ENCODE measurements at regions not wholly inside any gene's neighbourhood (a gene's known extent, or its start where the extent isn't known, plus 50 kb on each side); places are given as distances from the start of the nearest gene placed in this dataset.

GRCh38 chr9:108101410-108101809, 611.8 kb upstream of the KLF4 start:
- TF ChIP-seq JUN (IDR thresholded peaks at IDR 0.05; ENCODE audit: borderline replicate concordance, insufficient read depth, insufficient read length, low read depth) (no peak), POLR2AphosphoS5 (IDR thresholded peaks at IDR 0.05; ENCODE audit: insufficient read depth, low read depth, low read length) (no peak), CTCF (IDR thresholded peaks at IDR 0.05; ENCODE audit: extremely low read depth in 1 of 2, insufficient read depth in 1 of 2, low read depth in 1 of 2, low read length in 2 of 2) (no peak)
- Histone ChIP-seq H2AFZ (ENCODE audit: low read depth, low read length) (no peak overlapping the region), H3K4me2 (ENCODE audit: insufficient read depth, low read length) (no peak overlapping the region), H3K36me3 (ENCODE audit: control insufficient read depth in 2 of 2, extremely low read depth in 1 of 2, insufficient read depth in 2 of 2, low read length in 2 of 2) (no peaks in the 10 kb centered on the region), H3K9ac (replicated peaks; ENCODE audit: extremely low read depth, insufficient read depth, low read length) (no peak overlapping the region), H3K27me3 (ENCODE audit: control insufficient read depth in 2 of 2, insufficient read depth in 2 of 2, low read length in 2 of 2) (no peaks in the 10 kb centered on the region), H3K9me3 (replicated peaks; ENCODE audit: control insufficient read depth, insufficient read depth, low read length) (no peaks in the 10 kb centered on the region), H3K9me1 (replicated peaks; ENCODE audit: control insufficient read depth, extremely low read depth, insufficient read depth, low read length) (no peaks in the 10 kb centered on the region), H3K27ac (ENCODE audit: insufficient read depth, low read depth, low read length) (no peak overlapping the region), H4K20me1 (replicated peaks; ENCODE audit: control insufficient read depth, extremely low read depth, insufficient read depth, low read length) (no peaks in the 10 kb centered on the region), H3K79me2 (ENCODE audit: control insufficient read depth, insufficient read depth, low read length) (no peaks in the 10 kb centered on the region), H3K4me3 (replicated peaks in 1 of 3; ENCODE audit: insufficient read depth in 1 of 3, low read depth in 1 of 3, low read length in 3 of 3) (no peak overlapping the region), H3K4me1 (ENCODE audit: control insufficient read depth, extremely low read depth, insufficient read depth, low read length) (no peaks in the 10 kb centered on the region)
- FAIRE-seq (no peak), DNase-seq (ENCODE audit: low read depth, low spot score) (no peak)
- no TSS peak for BruUV-seq (replicated peaks)
- intact Hi-C loops (cut with micrococcal nuclease) = no loop called here
- ChIA-PET CTCF (no interaction called here), POLR2A (no interaction called here)
- dilution Hi-C loops (cut with MboI; ENCODE audit: extremely low pct_ligation_motif_present, low sequenced_read_pairs) = no loop called here

- Histone ChIP-seq H2AFZ (ENCODE audit: low read depth, low read length) (no peak overlapping the region), H3K27me3 (ENCODE audit: control insufficient read depth in 2 of 2, insufficient read depth in 2 of 2, low read length in 2 of 2) (no peaks in the 10 kb centered on the region), H3K9me3 (replicated peaks; ENCODE audit: control insufficient read depth, insufficient read depth, low read length) (no peaks in the 10 kb centered on the region), H3K36me3 (ENCODE audit: control insufficient read depth in 2 of 2, extremely low read depth in 1 of 2, insufficient read depth in 2 of 2, low read length in 2 of 2) (no peaks in the 10 kb centered on the region), H3K27ac (ENCODE audit: insufficient read depth, low read depth, low read length) (no peak overlapping the region), H3K4me1 (ENCODE audit: control insufficient read depth, extremely low read depth, insufficient read depth, low read length) (no peaks in the 10 kb centered on the region), H3K9me1 (replicated peaks; ENCODE audit: control insufficient read depth, extremely low read depth, insufficient read depth, low read length) (no peaks in the 10 kb centered on the region), H3K4me2 (ENCODE audit: insufficient read depth, low read length) (no peak overlapping the region), H3K9ac (replicated peaks; ENCODE audit: extremely low read depth, insufficient read depth, low read length) (no peak overlapping the region), H4K20me1 (replicated peaks; ENCODE audit: control insufficient read depth, extremely low read depth, insufficient read depth, low read length) (no peaks in the 10 kb centered on the region), H3K79me2 (ENCODE audit: control insufficient read depth, insufficient read depth, low read length) (no peaks in the 10 kb centered on the region), H3K4me3 (replicated peaks in 1 of 3; ENCODE audit: insufficient read depth in 1 of 3, low read depth in 1 of 3, low read length in 3 of 3) (no peak overlapping the region)
- TF ChIP-seq JUN (IDR thresholded peaks at IDR 0.05; ENCODE audit: borderline replicate concordance, insufficient read depth, insufficient read length, low read depth) (no peak), MAX (IDR thresholded peaks at IDR 0.05; ENCODE audit: insufficient read depth, insufficient read length) (no peak), CTCF (IDR thresholded peaks at IDR 0.05; ENCODE audit: extremely low read depth in 1 of 2, insufficient read depth in 1 of 2, low read depth in 1 of 2, low read length in 2 of 2) (no peak), POLR2AphosphoS5 (IDR thresholded peaks at IDR 0.05; ENCODE audit: insufficient read depth, low read depth, low read length) (no peak), MYC (IDR thresholded peaks at IDR 0.05; ENCODE audit: low read depth, low read length) (no peak), POLR2A (IDR thresholded peaks at IDR 0.05; ENCODE audit: low read depth, low read length) (no peak), EZH2 (IDR thresholded peaks at IDR 0.05; ENCODE audit: borderline replicate concordance, low read depth, low read length, severe bottlenecking) (no peak), GATA2 (IDR thresholded peaks at IDR 0.05; ENCODE audit: insufficient read depth, insufficient read length, low read depth, low read length) (no peak), FOS (IDR thresholded peaks at IDR 0.05; ENCODE audit: borderline replicate concordance, insufficient read depth, low read length) (no peak)
- dilution Hi-C loops (cut with MboI; ENCODE audit: extremely low pct_ligation_motif_present, low sequenced_read_pairs) = no loop called here
- ChIA-PET CTCF (interaction anchor here (0.9 to 1.2 kb wide), 2 partner anchors 27 to 172 kb away, joined by 5 to 6 read pairs; no protein-coding TSS in a partner anchor), POLR2A (no interaction called here)
- intact Hi-C loops (cut with micrococcal nuclease) = no loop called here
- FAIRE-seq (no peak), DNase-seq (ENCODE audit: low read depth, low spot score) (no peak)
- BruUV-seq (replicated peaks) = no TSS peak
Measured at GRCh38 chr9:108100571-108100970, 611.0 kb upstream of the KLF4 start.

Measured in endothelial cell of umbilical vein (primary cell).